Mesenchymal stem cell (in vitro differentiated cells and primary cell): ENCODE measurements at regions not wholly inside any gene's neighbourhood (a gene's known extent, or its start where the extent isn't known, plus 50 kb on each side); places are given as distances from the start of the nearest gene placed in this dataset.

Experiments used
- DNase-seq: peaks from one replicate; pipeline ENCODE4 v3.0.0-alpha.2; 2013
- H2AFZ ChIP-seq: one replicate; pipeline ENCODE4 v1.6.1; 2013; ENCODE audit warnings: low read depth, mild to moderate bottlenecking, control low read depth, inconsistent platforms, low read length, moderate library complexity
- H2AK5ac ChIP-seq: 2 replicates; pipeline ENCODE4 v1.6.1; 2013; ENCODE audit warnings: low read length, moderate library complexity, mild to moderate bottlenecking, inconsistent platforms; ENCODE audit not compliant: severe bottlenecking
- H2BK120ac ChIP-seq: one replicate; pipeline ENCODE4 v1.6.1; 2013; ENCODE audit warnings: low read depth, mild to moderate bottlenecking, inconsistent platforms, low read length, moderate library complexity
- H2BK12ac ChIP-seq, 2 experiments: one replicate each; pipeline ENCODE4 v1.6.1; 2013; ENCODE audit warnings: inconsistent platforms in 2 of 2, low read length in 2 of 2, mild to moderate bottlenecking in 2 of 2, moderate library complexity in 2 of 2, control low read depth in 1 of 2
- H2BK15ac ChIP-seq: one replicate; pipeline ENCODE4 v1.6.1; 2013; ENCODE audit warnings: mild to moderate bottlenecking, low read depth, inconsistent platforms; ENCODE audit not compliant: poor library complexity, severe bottlenecking
- H2BK5ac ChIP-seq: 2 replicates; pipeline ENCODE4 v1.6.1; 2013; ENCODE audit warnings: low read depth, mild to moderate bottlenecking, low read length, control low read depth, inconsistent platforms; ENCODE audit not compliant: poor library complexity, severe bottlenecking
- H3K14ac ChIP-seq, 2 experiments: one replicate each; pipeline ENCODE4 v1.6.1; 2013; ENCODE audit warnings: inconsistent platforms in 2 of 2, low read length in 2 of 2, control low read depth in 1 of 2, mild to moderate bottlenecking in 1 of 2, moderate library complexity in 1 of 2
- H3K18ac ChIP-seq, 2 experiments: one replicate each; pipeline ENCODE4 v1.6.1; 2013; ENCODE audit warnings: inconsistent platforms in 2 of 2, low read length in 2 of 2, control low read depth in 1 of 2, low read depth in 1 of 2, mild to moderate bottlenecking in 1 of 2
- H3K23ac ChIP-seq, 2 experiments: one replicate each; pipeline ENCODE4 v1.6.1; 2013; ENCODE audit warnings: inconsistent platforms in 2 of 2, low read length in 2 of 2, mild to moderate bottlenecking in 2 of 2, moderate library complexity in 2 of 2, control low read depth in 1 of 2
- H3K27ac ChIP-seq: 2 replicates; pipeline ENCODE4 v1.5.1; 2013; ENCODE audit warnings: mild to moderate bottlenecking, moderate library complexity, low read length, control low read depth, inconsistent platforms; ENCODE audit not compliant: poor library complexity, severe bottlenecking
- H3K27me3 ChIP-seq, 2 experiments: 2 replicates each; pipeline versions ENCODE4 v1.6.1 to v1.7.0; 2013; ENCODE audit warnings: low read length in 2 of 2, mild to moderate bottlenecking in 2 of 2, moderate library complexity in 2 of 2, control low read depth in 1 of 2, inconsistent platforms in 1 of 2; ENCODE audit not compliant: control insufficient read depth in 1 of 2, insufficient read depth in 1 of 2
- H3K36me3 ChIP-seq, 2 experiments: 2 replicates each; pipeline versions ENCODE4 v1.6.1 to v1.7.0; 2013; ENCODE audit warnings: low read length in 2 of 2, control low read depth in 1 of 2, inconsistent platforms in 1 of 2, low read depth in 1 of 2, mild to moderate bottlenecking in 1 of 2; ENCODE audit not compliant: insufficient read depth in 2 of 2, control insufficient read depth in 1 of 2
- H3K4ac ChIP-seq, 2 experiments: one replicate each; pipeline ENCODE4 v1.6.1; 2013; ENCODE audit warnings: inconsistent platforms in 2 of 2, low read length in 2 of 2, mild to moderate bottlenecking in 2 of 2, moderate library complexity in 2 of 2, control low read depth in 1 of 2, low read depth in 1 of 2
- H3K4me1 ChIP-seq: 2 replicates; pipeline ENCODE4 v1.6.1; 2013; ENCODE audit warnings: low read depth, low read length, control low read depth; ENCODE audit not compliant: control insufficient read depth, insufficient read depth
- H3K4me2 ChIP-seq: 2 replicates; pipeline ENCODE4 v1.6.1; 2013; ENCODE audit warnings: low read length, mild to moderate bottlenecking, inconsistent platforms; ENCODE audit not compliant: poor library complexity, severe bottlenecking
- H3K4me3 ChIP-seq, 2 experiments: 2 replicates each; pipeline versions ENCODE4 v1.5.1 to v1.7.0; 2013; ENCODE audit warnings: low read length in 2 of 2, mild to moderate bottlenecking in 2 of 2, control low read depth in 1 of 2, low read depth in 1 of 2; ENCODE audit not compliant: insufficient read depth in 1 of 2
- H3K79me1 ChIP-seq: replicated peaks from 2 replicates; pipeline ENCODE4 v1.6.1; 2013; ENCODE audit warnings: mild to moderate bottlenecking, control low read depth, low read length, inconsistent platforms; ENCODE audit not compliant: poor library complexity, severe bottlenecking
- H3K9ac ChIP-seq: 2 replicates; pipeline ENCODE4 v1.7.0; 2013; ENCODE audit warnings: mild to moderate bottlenecking, low read length, moderate library complexity
- H3K9me3 ChIP-seq: 2 replicates; pipeline ENCODE4 v1.7.0; 2013; ENCODE audit warnings: mild to moderate bottlenecking, low read length; ENCODE audit not compliant: control insufficient read depth
- H4K8ac ChIP-seq: one replicate; pipeline ENCODE4 v1.6.1; 2013; ENCODE audit warnings: inconsistent platforms, mild to moderate bottlenecking, low read length, moderate library complexity
- H4K91ac ChIP-seq: one replicate; pipeline ENCODE4 v1.6.1; 2013; ENCODE audit warnings: mild to moderate bottlenecking, low read length, inconsistent platforms
- WGBS: methylation state at CpG from one replicate; pipeline ENCODE4 v1.1.7; 2013; ENCODE audit warnings: mixed read lengths; 5-methylcytosine and 5-hydroxymethylcytosine counted together

- no peak overlapping the region for H4K91ac ChIP-seq
- no peak overlapping the region for H2AK5ac ChIP-seq
- no peaks in the 10 kb centered on the region for H3K4me1 ChIP-seq
- WGBS = 97% methylated on average over 1 of the region's 1 CpG
- H3K14ac ChIP-seq = no peak overlapping the region
- H3K36me3 ChIP-seq = no peaks in the 10 kb centered on the region
- no peaks in the 10 kb centered on the region for H3K27me3 ChIP-seq
- H2BK5ac ChIP-seq = no peak overlapping the region
- H4K8ac ChIP-seq = no peak overlapping the region
- H2BK12ac ChIP-seq = no peak overlapping the region
- H2BK120ac ChIP-seq = no peak overlapping the region
- no peak overlapping the region for H3K4me2 ChIP-seq
- H3K27ac ChIP-seq = no peak overlapping the region
- no peak for DNase-seq
- no peak overlapping the region for H3K9ac ChIP-seq
- H2BK15ac ChIP-seq = no peak overlapping the region
- no peak overlapping the region for H3K4ac ChIP-seq
- H3K79me1 ChIP-seq = no peaks in the 10 kb centered on the region
- H3K18ac ChIP-seq = no peak overlapping the region
- H3K9me3 ChIP-seq = peaks cover 3% of the 10 kb centered on the region
- H2AFZ ChIP-seq = no peak overlapping the region
- H3K4me3 ChIP-seq = no peak overlapping the region
- H3K23ac ChIP-seq = no peak overlapping the region
Measured at GRCh38 chr10:81065474-81065873, 527.8 kb downstream of the SH2D4B start.

- Histone ChIP-seq H2AK5ac (no peak overlapping the region), H3K79me1 (no peaks in the 10 kb centered on the region), H2BK15ac (no peak overlapping the region), H3K4ac (no peak overlapping the region), H4K91ac (no peak overlapping the region), H3K4me1 (no peaks in the 10 kb centered on the region), H3K14ac (no peak overlapping the region), H2BK12ac (no peak overlapping the region), H3K9me3 (peaks cover 1% of the 10 kb centered on the region), H2BK5ac (no peak overlapping the region), H3K4me3 (no peak overlapping the region), H3K4me2 (no peak overlapping the region), H3K18ac (no peak overlapping the region), H4K8ac (no peak overlapping the region), H3K36me3 (no peaks in the 10 kb centered on the region), H3K23ac (no peak overlapping the region), H3K9ac (no peak overlapping the region), H3K27ac (no peak overlapping the region), H2BK120ac (no peak overlapping the region), H2AFZ (no peak overlapping the region), H3K27me3 (no peaks in the 10 kb centered on the region)
- DNase-seq = no peak
- whole genome bisulfite sequencing = 85% methylated on average over 3 of the region's 3 CpGs
Measured at GRCh38 chr10:81068460-81068859, 530.8 kb downstream of the SH2D4B start.

- no peaks in the 10 kb centered on the region for H3K9me3 ChIP-seq
- DNase-seq = no peak
- no peak overlapping the region for H4K91ac ChIP-seq
- H4K8ac ChIP-seq = no peak overlapping the region
- no peak overlapping the region for H2BK120ac ChIP-seq
- no peak overlapping the region for H2AK5ac ChIP-seq
- no peak overlapping the region for H3K4me3 ChIP-seq
- H3K79me1 ChIP-seq = no peaks in the 10 kb centered on the region
- H3K4ac ChIP-seq = no peak overlapping the region
- no peaks in the 10 kb centered on the region for H3K27me3 ChIP-seq
- no peak overlapping the region for H2BK15ac ChIP-seq
- no peak overlapping the region for H2AFZ ChIP-seq
- no peak overlapping the region for H2BK5ac ChIP-seq
- H3K27ac ChIP-seq = no peak overlapping the region
- H3K4me1 ChIP-seq = no peaks in the 10 kb centered on the region
- no peak overlapping the region for H2BK12ac ChIP-seq
- WGBS = no CpG with 5 or more reads among the region's 3 CpGs
- peak overlapping the region in 1 of 2 experiments; percentile 72 for H3K23ac ChIP-seq
- no peak overlapping the region for H3K9ac ChIP-seq
- H3K14ac ChIP-seq = no peak overlapping the region
- no peaks in the 10 kb centered on the region for H3K36me3 ChIP-seq
- no peak overlapping the region for H3K18ac ChIP-seq
- no peak overlapping the region for H3K4me2 ChIP-seq
Measured at GRCh38 chr10:81071087-81071796, 533.5 kb downstream of the SH2D4B start.

GRCh38 chr10:81073155-81073554 lies 535.5 kb downstream of the SH2D4B start:
- H3K27ac ChIP-seq = no peak overlapping the region
- no peak overlapping the region for H2BK120ac ChIP-seq
- no peak for DNase-seq
- H2AK5ac ChIP-seq = no peak overlapping the region
- no peak overlapping the region for H2BK15ac ChIP-seq
- H3K36me3 ChIP-seq = no peaks in the 10 kb centered on the region
- no peaks in the 10 kb centered on the region for H3K9me3 ChIP-seq
- H3K9ac ChIP-seq = no peak overlapping the region
- H3K79me1 ChIP-seq = no peaks in the 10 kb centered on the region
- no peaks in the 10 kb centered on the region for H3K27me3 ChIP-seq
- no peak overlapping the region for H3K18ac ChIP-seq
- no peak overlapping the region for H2AFZ ChIP-seq
- no peak overlapping the region for H3K23ac ChIP-seq
- 100% methylated on average over 1 of the region's 2 CpGs for WGBS
- H3K4ac ChIP-seq = no peak overlapping the region
- H3K4me2 ChIP-seq = no peak overlapping the region
- H3K14ac ChIP-seq = no peak overlapping the region
- H4K8ac ChIP-seq = no peak overlapping the region
- no peak overlapping the region for H4K91ac ChIP-seq
- H3K4me1 ChIP-seq = no peaks in the 10 kb centered on the region
- H2BK12ac ChIP-seq = no peak overlapping the region
- no peak overlapping the region for H3K4me3 ChIP-seq
- H2BK5ac ChIP-seq = no peak overlapping the region
